Endothelial cell of umbilical vein (primary cell): ENCODE measurements at regions not wholly inside any gene's neighbourhood (a gene's known extent, or its start where the extent isn't known, plus 50 kb on each side); places are given as distances from the start of the nearest gene placed in this dataset.

Source experiments
- EZH2 ChIP-seq: IDR thresholded peaks from 2 replicates; pipeline ENCODE4 v1.6.1; 2012; ENCODE audit warnings: borderline replicate concordance, low read depth, mild to moderate bottlenecking, moderate library complexity, low read length, inconsistent platforms; ENCODE audit not compliant: severe bottlenecking
- GATA2 ChIP-seq: IDR thresholded peaks from 2 replicates; pipeline ENCODE4 v1.7.0; 2011; ENCODE audit warnings: low read depth, mild to moderate bottlenecking, moderate library complexity, mixed read lengths, low read length; ENCODE audit not compliant: insufficient read length, insufficient read depth
- POLR2A ChIP-seq: IDR thresholded peaks from 2 replicates; pipeline ENCODE4 v1.6.1; 2012; ENCODE audit warnings: low read depth, mild to moderate bottlenecking, control low read depth, low read length
- POLR2AphosphoS5 ChIP-seq: IDR thresholded peaks from 2 replicates; pipeline ENCODE4 v1.6.1; 2012; ENCODE audit warnings: low read depth, mild to moderate bottlenecking, control low read depth, low read length, moderate library complexity; ENCODE audit not compliant: insufficient read depth
- TF ChIP-seq, protein P1 (sequence below), 2 donors: IDR thresholded peaks; 1 replicate in 1 of 2; 2 replicates in 1 of 2; pipeline ENCODE4 v1.5.1; 2011; ENCODE audit warnings: low read length in 2 of 2, mild to moderate bottlenecking in 2 of 2, moderate library complexity in 2 of 2, control low read depth in 1 of 2, inconsistent platforms in 1 of 2, low read depth in 1 of 2; ENCODE audit not compliant: insufficient read depth in 1 of 2; ENCODE audit errors: extremely low read depth in 1 of 2

DNA sequence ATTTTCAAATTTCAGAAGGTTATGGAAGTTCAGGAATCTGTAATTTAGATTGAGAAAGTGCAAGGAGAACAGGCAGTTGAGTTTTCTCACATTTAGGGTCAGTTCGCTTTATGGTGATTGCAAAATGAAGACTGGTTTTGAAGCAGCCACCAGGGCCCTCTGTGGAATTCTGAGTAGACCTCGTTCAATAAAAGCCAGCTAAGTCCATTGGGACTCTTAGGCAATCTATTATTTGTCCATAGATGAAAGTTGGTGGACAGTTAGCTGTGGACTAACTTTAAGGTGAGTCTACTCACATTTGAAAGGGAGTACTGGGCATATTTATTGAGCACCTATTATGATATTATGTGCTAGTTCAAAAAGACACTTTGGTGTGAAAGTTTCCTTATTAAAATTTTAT, 266.3 kb upstream of the LINC00305 start:
- TF ChIP-seq POLR2AphosphoS5: no peak
- TF ChIP-seq, protein P1, sequence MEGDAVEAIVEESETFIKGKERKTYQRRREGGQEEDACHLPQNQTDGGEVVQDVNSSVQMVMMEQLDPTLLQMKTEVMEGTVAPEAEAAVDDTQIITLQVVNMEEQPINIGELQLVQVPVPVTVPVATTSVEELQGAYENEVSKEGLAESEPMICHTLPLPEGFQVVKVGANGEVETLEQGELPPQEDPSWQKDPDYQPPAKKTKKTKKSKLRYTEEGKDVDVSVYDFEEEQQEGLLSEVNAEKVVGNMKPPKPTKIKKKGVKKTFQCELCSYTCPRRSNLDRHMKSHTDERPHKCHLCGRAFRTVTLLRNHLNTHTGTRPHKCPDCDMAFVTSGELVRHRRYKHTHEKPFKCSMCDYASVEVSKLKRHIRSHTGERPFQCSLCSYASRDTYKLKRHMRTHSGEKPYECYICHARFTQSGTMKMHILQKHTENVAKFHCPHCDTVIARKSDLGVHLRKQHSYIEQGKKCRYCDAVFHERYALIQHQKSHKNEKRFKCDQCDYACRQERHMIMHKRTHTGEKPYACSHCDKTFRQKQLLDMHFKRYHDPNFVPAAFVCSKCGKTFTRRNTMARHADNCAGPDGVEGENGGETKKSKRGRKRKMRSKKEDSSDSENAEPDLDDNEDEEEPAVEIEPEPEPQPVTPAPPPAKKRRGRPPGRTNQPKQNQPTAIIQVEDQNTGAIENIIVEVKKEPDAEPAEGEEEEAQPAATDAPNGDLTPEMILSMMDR (IDR thresholded peaks at IDR 0.05; ENCODE audit: extremely low read depth in 1 of 2, insufficient read depth in 1 of 2, low read depth in 1 of 2, low read length in 2 of 2): no peak
- no peak for TF ChIP-seq POLR2A
- TF ChIP-seq EZH2: no peak
- no peak for TF ChIP-seq GATA2
